AG04449 (cell line): ENCODE measurements at regions not wholly inside any gene's neighbourhood (a gene's known extent, or its start where the extent isn't known, plus 50 kb on each side); places are given as distances from the start of the nearest gene placed in this dataset.
"Not testable (repeated sequence)": the region's sequence is repeated elsewhere in the genome, so short reads cannot be mapped to it uniquely, and the experiment has no call there.

Experiments used
- CTCF ChIA-PET: fragments of 350-600 bp; formaldehyde crosslinking; extraction: SDS; loops from one replicate; lab custom pipeline; 2021; ENCODE audit warnings: antibody characterized with exemption; lab: Yijun Ruan, JAX
- POLR2A ChIA-PET: fragments of 400-600, 350-600 bp; formaldehyde crosslinking; extraction: SDS; loops from one replicate; lab custom pipeline; 2020; ENCODE audit warnings: antibody characterized with exemption, inconsistent platforms; lab: Yijun Ruan, JAX
- DNase-seq: peaks from one replicate; pipeline ENCODE4 v3.0.0-alpha.2; 2010; ENCODE audit warnings: low read depth, low spot score
- H3K4me3 ChIP-seq: 2 replicates; pipeline ENCODE4 v1.5.1; 2011; ENCODE audit warnings: low read depth, mild to moderate bottlenecking, control low read depth, low read length
- CTCF ChIP-seq: IDR thresholded peaks from one replicate; pipeline ENCODE4 v1.5.1; 2011; ENCODE audit warnings: mild to moderate bottlenecking, moderate library complexity, low read length, control low read depth, inconsistent platforms; ENCODE audit not compliant: insufficient read depth; ENCODE audit errors: missing control alignments

- no peak for TF ChIP-seq CTCF
- H3K4me3 ChIP-seq = no peak overlapping the region
- DNase-seq = no peak
- POLR2A ChIA-PET = no interaction called here
- CTCF ChIA-PET = no interaction called here
These were observed 1718.6 kb downstream of the SUCLG1 start for GRCh38 chr2:82740527-82740926.

- CTCF ChIA-PET, POLR2A ChIA-PET, H3K4me3 ChIP-seq, DNase-seq: not testable (repeated sequence)
These were observed 1721.1 kb downstream of the SUCLG1 start for GRCh38 chr2:82737965-82738364.

- ChIA-PET CTCF (no interaction called here), POLR2A (no interaction called here)
- no peak for TF ChIP-seq CTCF
- H3K4me3 ChIP-seq = no peak overlapping the region
- no peak for DNase-seq
These were observed 1723.7 kb downstream of the SUCLG1 start for GRCh38 chr2:82735336-82735735.

GRCh38 chr2:82731824-82732223 lies 1727.3 kb downstream of the SUCLG1 start:
- POLR2A ChIA-PET = no interaction called here
- no peak for TF ChIP-seq CTCF
- no peak overlapping the region for H3K4me3 ChIP-seq
- CTCF ChIA-PET = no interaction called here
- DNase-seq = no peak

- H3K4me3 ChIP-seq = no peak overlapping the region
- ChIA-PET POLR2A (no interaction called here), CTCF (no interaction called here)
- DNase-seq = no peak
- TF ChIP-seq CTCF = no peak
These were observed 1728.3 kb downstream of the SUCLG1 start for GRCh38 chr2:82730811-82731210.

GRCh38 chr2:82728090-82728489 lies 1731.0 kb downstream of the SUCLG1 start:
- CTCF ChIA-PET = no interaction called here
- no peak for TF ChIP-seq CTCF
- DNase-seq = no peak
- no peak overlapping the region for H3K4me3 ChIP-seq
- POLR2A ChIA-PET = no interaction called here

- TF ChIP-seq CTCF = no peak
- H3K4me3 ChIP-seq = no peak overlapping the region
- no peak for DNase-seq
- POLR2A ChIA-PET = no interaction called here
- CTCF ChIA-PET = no interaction called here
These were observed 1750.4 kb downstream of the SUCLG1 start for GRCh38 chr2:82708681-82709080.
